Transverse colon (tissue), 4 donors: ENCODE measurements at regions not wholly inside any gene's neighbourhood (a gene's known extent, or its start where the extent isn't known, plus 50 kb on each side); places are given as distances from the start of the nearest gene placed in this dataset.

Source experiments
- DNase-seq: peaks from one replicate; pipeline ENCODE4 v3.0.0-alpha.2; 2019
- H3K27ac ChIP-seq, 4 donors: fragments of 200-600 bp; sonication (generic); 2 replicates each; pipeline ENCODE4 v1.5.1; 2016 to 2018; ENCODE audit warnings: inconsistent platforms in 4 of 4
- H3K27me3 ChIP-seq: fragments of 200-600 bp; sonication (generic); 2 replicates; pipeline ENCODE4 v1.5.1; 2017; ENCODE audit warnings: inconsistent platforms
- H3K36me3 ChIP-seq, 4 donors: fragments of 200-600 bp; sonication (generic); 2 replicates each; pipeline ENCODE4 v1.5.1; 2017 to 2019; ENCODE audit warnings: inconsistent platforms in 4 of 4
- H3K4me1 ChIP-seq, 4 donors: fragments of 200-600 bp; sonication (generic); 2 replicates each; pipeline ENCODE4 v1.5.1; 2017 to 2020; ENCODE audit warnings: inconsistent platforms in 4 of 4
- H3K4me3 ChIP-seq, 4 donors: fragments of 200-600 bp; sonication (generic); 1 replicate in 1 of 4; 2 replicates in 3 of 4; pipeline versions ENCODE4 v1.5.1 to v1.6.1; 2017 to 2019; ENCODE audit warnings: inconsistent platforms in 4 of 4
- H3K9me3 ChIP-seq, 2 donors: fragments of 200-600 bp; sonication (generic); 2 replicates each; pipeline ENCODE4 v1.5.1; 2017 to 2019; ENCODE audit warnings: inconsistent platforms in 2 of 2
- EP300 ChIP-seq: sonication (generic); formaldehyde crosslinking; IDR thresholded peaks from one replicate; pipeline ENCODE4 v1.6.1; 2017; ENCODE audit warnings: antibody characterized with exemption, low read depth
- POLR2A ChIP-seq: fragments of 450-650 bp; IDR thresholded peaks from one replicate; pipeline ENCODE4 v1.6.1; 2016; ENCODE audit warnings: antibody characterized with exemption, mild to moderate bottlenecking, moderate library complexity
- POLR2AphosphoS5 ChIP-seq, 3 donors: sonication (generic); formaldehyde crosslinking; IDR thresholded peaks; one replicate each; pipeline ENCODE4 v1.6.1; 2016; ENCODE audit warnings: antibody characterized with exemption in 3 of 3
- WGBS, 2 donors: methylation state at CpG; one replicate each; pipeline ENCODE4 v1.1.5; 2018; ENCODE audit warnings: low coverage in 1 of 2; 5-methylcytosine and 5-hydroxymethylcytosine counted together
- in situ Hi-C, 4 donors: fragments of 200-750 bp; cut with MboI; loops; one replicate each; pipeline versions ENCODE4 v1.15.0 to v1.15.1; 2017; ENCODE audit warnings: low sequenced_read_pairs in 3 of 4, low pct_ligation_motif_present in 1 of 4, low pct_unique_long_range_greater_than_20kb in 1 of 4
- intact Hi-C: fragments of 100-400 bp; cut with DNase I; formaldehyde crosslinking; loops from one replicate; pipeline ENCODE4 v1.15.1; 2023; ENCODE audit warnings: low total_unique reads
- TF ChIP-seq, protein P1 (sequence below), 5 experiments: fragments of 200-600 bp in 3 of 5; fragments of 450-650 bp in 2 of 5; sonication (generic) in 3 of 5; IDR thresholded peaks; 1 replicate in 2 of 5; 2 replicates in 3 of 5; pipeline ENCODE4 v1.5.1; 2016 to 2017; ENCODE audit warnings: antibody characterized with exemption in 5 of 5, inconsistent platforms in 3 of 5, mild to moderate bottlenecking in 2 of 5, moderate library complexity in 1 of 5

DNA sequence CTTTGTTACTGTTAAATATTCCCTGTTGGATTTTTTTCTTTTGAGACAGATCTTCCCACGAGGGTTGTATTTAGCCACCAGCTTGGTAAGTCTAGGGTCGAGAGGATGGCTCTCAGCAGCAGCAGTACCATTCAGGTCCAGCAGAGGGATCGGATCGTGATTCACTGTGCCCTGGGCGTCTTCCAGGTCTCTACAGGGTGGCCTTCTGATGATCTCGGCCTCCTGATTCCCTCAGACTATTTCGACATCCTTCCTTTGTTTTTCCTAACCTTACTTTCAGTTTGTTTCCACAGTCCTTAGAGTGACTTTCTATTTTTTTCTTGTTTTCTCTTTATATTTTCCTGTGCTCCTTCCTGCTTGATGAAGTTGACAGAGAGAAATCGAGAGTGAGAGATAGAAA is 1436.9 kb downstream of the UQCRFS1 start:
- Histone ChIP-seq H3K27ac (no peak overlapping the region), H3K9me3 (peaks cover 3 to 25% of the 10 kb centered on the region in 2 donors), H3K4me1 (no peaks in the 10 kb centered on the region), H3K27me3 (no peaks in the 10 kb centered on the region), H3K4me3 (no peak overlapping the region), H3K36me3 (peaks cover 0 to 8% (median 2%) of the 10 kb centered on the region in 4 donors)
- DNase-seq: no peak
- intact Hi-C loops (no loop called here), in situ Hi-C loops (no loop called here)
- WGBS, 2 donors: 93 to 96% methylated on average over 8 of the region's 8 CpGs
- TF ChIP-seq POLR2A: no peak
- TF ChIP-seq, protein P1, sequence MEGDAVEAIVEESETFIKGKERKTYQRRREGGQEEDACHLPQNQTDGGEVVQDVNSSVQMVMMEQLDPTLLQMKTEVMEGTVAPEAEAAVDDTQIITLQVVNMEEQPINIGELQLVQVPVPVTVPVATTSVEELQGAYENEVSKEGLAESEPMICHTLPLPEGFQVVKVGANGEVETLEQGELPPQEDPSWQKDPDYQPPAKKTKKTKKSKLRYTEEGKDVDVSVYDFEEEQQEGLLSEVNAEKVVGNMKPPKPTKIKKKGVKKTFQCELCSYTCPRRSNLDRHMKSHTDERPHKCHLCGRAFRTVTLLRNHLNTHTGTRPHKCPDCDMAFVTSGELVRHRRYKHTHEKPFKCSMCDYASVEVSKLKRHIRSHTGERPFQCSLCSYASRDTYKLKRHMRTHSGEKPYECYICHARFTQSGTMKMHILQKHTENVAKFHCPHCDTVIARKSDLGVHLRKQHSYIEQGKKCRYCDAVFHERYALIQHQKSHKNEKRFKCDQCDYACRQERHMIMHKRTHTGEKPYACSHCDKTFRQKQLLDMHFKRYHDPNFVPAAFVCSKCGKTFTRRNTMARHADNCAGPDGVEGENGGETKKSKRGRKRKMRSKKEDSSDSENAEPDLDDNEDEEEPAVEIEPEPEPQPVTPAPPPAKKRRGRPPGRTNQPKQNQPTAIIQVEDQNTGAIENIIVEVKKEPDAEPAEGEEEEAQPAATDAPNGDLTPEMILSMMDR (IDR thresholded peaks at IDR 0.05): peak in 1 of 5 experiments; percentile 8

DNA sequence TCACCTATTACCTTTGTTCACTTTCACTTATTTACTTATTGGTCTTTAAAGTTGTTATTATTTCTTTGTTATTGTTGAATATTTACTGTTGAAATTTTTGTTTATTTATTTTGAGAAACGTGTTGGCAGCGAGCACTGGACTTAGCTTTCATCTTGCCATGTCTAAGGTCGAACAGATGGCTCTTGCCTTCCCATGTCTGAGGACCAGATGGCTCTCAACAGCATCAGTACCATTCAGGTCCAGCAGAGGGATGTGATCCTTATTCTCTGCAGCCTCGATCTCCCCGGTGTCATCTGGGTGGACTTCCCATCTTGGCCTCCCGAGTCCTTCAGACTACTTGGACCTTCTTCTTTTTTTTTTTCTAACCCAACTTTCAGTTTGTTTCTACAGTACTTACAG is 1437.6 kb downstream of the UQCRFS1 start:
- Histone ChIP-seq H3K4me1 (no peaks in the 10 kb centered on the region), H3K36me3 (peaks cover 0 to 8% (median 2%) of the 10 kb centered on the region in 4 donors), H3K27me3 (no peaks in the 10 kb centered on the region), H3K4me3 (no peak overlapping the region), H3K27ac (no peak overlapping the region), H3K9me3 (peaks cover 8 to 26% of the 10 kb centered on the region in 2 donors)
- WGBS, 2 donors: 89 to 96% methylated on average over 5 to 6 of the region's 6 CpGs
- in situ Hi-C loops (no loop called here), intact Hi-C loops (no loop called here)
- TF ChIP-seq, protein P1 (IDR thresholded peaks at IDR 0.05): no peak
- TF ChIP-seq POLR2AphosphoS5 (IDR thresholded peaks at IDR 0.05) (no peak), EP300 (no peak)
- no peak for DNase-seq

DNA sequence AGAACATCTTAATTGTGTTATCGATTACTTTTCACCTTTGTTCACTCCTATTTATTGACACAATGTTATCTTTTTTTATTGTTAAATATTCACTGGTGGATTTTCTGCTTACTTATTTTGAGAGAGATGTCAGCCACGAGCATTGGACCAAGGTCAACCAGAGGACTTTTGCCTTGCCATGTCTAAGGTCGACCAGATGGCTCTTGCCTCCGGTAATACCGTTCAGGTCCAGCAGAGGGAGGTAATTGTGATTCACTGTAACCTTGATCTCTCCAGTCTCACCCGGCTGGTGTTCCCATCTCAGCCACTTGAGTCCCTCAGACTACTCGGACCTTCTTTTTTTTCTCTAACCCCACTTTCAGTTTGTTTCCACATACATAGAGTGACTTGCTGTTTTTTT is 1438.1 kb downstream of the UQCRFS1 start:
- intact Hi-C loops: no loop called here
- in situ Hi-C loops: no loop called here

DNA sequence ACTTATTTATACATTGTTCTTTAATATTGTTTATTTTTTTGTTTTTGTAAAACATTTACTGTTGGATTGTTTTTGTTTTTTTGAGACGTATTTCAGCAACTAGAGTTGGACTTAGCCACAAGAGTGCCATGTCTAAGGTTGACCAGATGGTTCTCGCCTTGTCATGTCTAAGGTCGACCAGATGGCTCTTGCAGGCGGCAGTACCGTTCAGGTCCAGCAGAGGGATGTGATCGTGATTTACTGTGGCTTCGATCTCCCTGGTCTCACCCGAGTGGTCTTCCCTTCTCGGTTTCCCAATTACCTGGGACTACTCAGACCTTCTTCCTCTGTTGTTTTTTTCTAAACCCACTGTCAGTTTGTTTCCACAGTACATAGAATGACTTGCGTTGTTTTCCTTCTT is 1438.6 kb downstream of the UQCRFS1 start:
- Histone ChIP-seq H3K9me3 (peaks cover 14 to 20% of the 10 kb centered on the region in 2 donors), H3K36me3 (peaks cover 0 to 8% (median 2%) of the 10 kb centered on the region in 4 donors), H3K4me1 (no peaks in the 10 kb centered on the region), H3K27ac (no peak overlapping the region), H3K4me3 (no peak overlapping the region), H3K27me3 (no peaks in the 10 kb centered on the region)
- intact Hi-C loops (no loop called here), in situ Hi-C loops (no loop called here)
- DNase-seq: no peak
- 96 to 97% methylated on average over 3 to 10 of the region's 10 CpGs for WGBS, 2 donors
- TF ChIP-seq POLR2A: no peak
- TF ChIP-seq EP300: no peak
- no peak for TF ChIP-seq POLR2AphosphoS5 (IDR thresholded peaks at IDR 0.05)
- TF ChIP-seq, protein P1 (IDR thresholded peaks at IDR 0.05): no peak

More for the DNA sequence above, 1438.1 kb downstream of the UQCRFS1 start:
- DNase-seq: no peak
- Histone ChIP-seq H3K9me3 (peaks cover 14 to 23% of the 10 kb centered on the region in 2 donors), H3K36me3 (peaks cover 0 to 8% (median 2%) of the 10 kb centered on the region in 4 donors), H3K27me3 (no peaks in the 10 kb centered on the region), H3K4me1 (no peaks in the 10 kb centered on the region), H3K27ac (no peak overlapping the region), H3K4me3 (no peak overlapping the region)
- WGBS, 2 donors: 89 to 90% methylated on average over 3 to 7 of the region's 7 CpGs
- TF ChIP-seq EP300: no peak
- TF ChIP-seq, protein P1 (IDR thresholded peaks at IDR 0.05): peak in 1 of 5 experiments; percentile 12
